Right forelimb (tissue), 1 donor: ENCODE measurements at regions not wholly inside any gene's neighbourhood (a gene's known extent, or its start where the extent isn't known, plus 50 kb on each side); places are given as distances from the start of the nearest gene placed in this dataset.
"Not testable (repeated sequence)": the region's sequence is repeated elsewhere in the genome, so short reads cannot be mapped to it uniquely, and the experiment has no call there.

Experiments
- DNase-seq: peaks from one replicate; pipeline ENCODE4 v3.0.0-alpha.2; 2018

GRCh38 chrX:10972706-10973105 is 138.4 kb upstream of the HCCS start:
- DNase-seq, result no peak

- no peak for DNase-seq
Observed at GRCh38 chrX:10974920-10975319, 136.2 kb upstream of the HCCS start.

- DNase-seq, result no peak
Observed at GRCh38 chrX:10979956-10980355, 131.2 kb upstream of the HCCS start.

- no peak for DNase-seq
Observed at GRCh38 chrX:10981506-10981905, 129.6 kb upstream of the HCCS start.

GRCh38 chrX:10983526-10983925 is 127.6 kb upstream of the HCCS start:
- DNase-seq, result no peak

GRCh38 chrX:10984213-10984612 is 126.9 kb upstream of the HCCS start:
- no peak for DNase-seq

GRCh38 chrX:10986616-10987015 is 124.5 kb upstream of the HCCS start:
- DNase-seq, result no peak

- DNase-seq, result no peak
Observed at GRCh38 chrX:10988653-10989052, 122.5 kb upstream of the HCCS start.

GRCh38 chrX:10989386-10989785 is 121.7 kb upstream of the HCCS start:
- DNase-seq, result no peak

GRCh38 chrX:10990418-10990817 is 120.7 kb upstream of the HCCS start:
- DNase-seq, result no peak

- no peak for DNase-seq
Observed at GRCh38 chrX:10990976-10991375, 120.2 kb upstream of the HCCS start.

- DNase-seq, result no peak
Observed at GRCh38 chrX:10992110-10992509, 119.0 kb upstream of the HCCS start.

- DNase-seq, result not testable (repeated sequence)
Observed at GRCh38 chrX:11007076-11007475, 104.1 kb upstream of the HCCS start.

GRCh38 chrX:11010476-11010875 is 100.7 kb upstream of the HCCS start:
- DNase-seq, result no peak

GRCh38 chrX:11016728-11017127 is 94.4 kb upstream of the HCCS start:
- no peak for DNase-seq

GRCh38 chrX:11022588-11022987 is 88.5 kb upstream of the HCCS start:
- not testable (repeated sequence) for DNase-seq

- DNase-seq, result no peak
Observed at GRCh38 chrX:11039926-11040325, 71.2 kb upstream of the HCCS start.

GRCh38 chrX:11040405-11040804 is 70.7 kb upstream of the HCCS start:
- DNase-seq, result no peak

GRCh38 chrX:11040996-11041395 is 70.1 kb upstream of the HCCS start:
- DNase-seq, result no peak

- no peak for DNase-seq
Observed at GRCh38 chrX:11050013-11050412, 61.1 kb upstream of the HCCS start.

GRCh38 chrX:11053351-11053750 is 57.8 kb upstream of the HCCS start:
- DNase-seq, result no peak

- DNase-seq, result no peak
Observed at GRCh38 chrX:11056322-11057176, 54.6 kb upstream of the HCCS start.

GRCh38 chrX:11059933-11060332 is 51.2 kb upstream of the HCCS start:
- no peak for DNase-seq
